Endothelial cell of umbilical vein (primary cell): ENCODE measurements at regions not wholly inside any gene's neighbourhood (a gene's known extent, or its start where the extent isn't known, plus 50 kb on each side); places are given as distances from the start of the nearest gene placed in this dataset.
"Not testable (repeated sequence)": the region's sequence is repeated elsewhere in the genome, so short reads cannot be mapped to it uniquely, and the experiment has no call there.

Source experiments
- CTCF ChIP-seq, 2 donors: IDR thresholded peaks; 1 replicate in 1 of 2; 2 replicates in 1 of 2; pipeline ENCODE4 v1.5.1; 2011; ENCODE audit warnings: low read length in 2 of 2, mild to moderate bottlenecking in 2 of 2, moderate library complexity in 2 of 2, control low read depth in 1 of 2, inconsistent platforms in 1 of 2, low read depth in 1 of 2; ENCODE audit not compliant: insufficient read depth in 1 of 2; ENCODE audit errors: extremely low read depth in 1 of 2
- EZH2 ChIP-seq: IDR thresholded peaks from 2 replicates; pipeline ENCODE4 v1.6.1; 2012; ENCODE audit warnings: borderline replicate concordance, low read depth, mild to moderate bottlenecking, moderate library complexity, low read length, inconsistent platforms; ENCODE audit not compliant: severe bottlenecking
- FOS ChIP-seq: IDR thresholded peaks from 2 replicates; pipeline ENCODE4 v1.6.1; 2011; ENCODE audit warnings: mild to moderate bottlenecking, low read length, moderate library complexity, borderline replicate concordance; ENCODE audit not compliant: insufficient read depth
- JUN ChIP-seq: IDR thresholded peaks from 2 replicates; pipeline ENCODE4 v1.6.1; 2011; ENCODE audit warnings: borderline replicate concordance, low read depth; ENCODE audit not compliant: insufficient read length, insufficient read depth
- MAX ChIP-seq: IDR thresholded peaks from 2 replicates; pipeline ENCODE4 v1.6.1; 2011; ENCODE audit not compliant: insufficient read depth, insufficient read length
- MYC ChIP-seq: IDR thresholded peaks from one replicate; pipeline ENCODE4 v1.6.1; 2011; ENCODE audit warnings: mild to moderate bottlenecking, low read depth, low read length
- POLR2A ChIP-seq: IDR thresholded peaks from 2 replicates; pipeline ENCODE4 v1.6.1; 2012; ENCODE audit warnings: low read depth, mild to moderate bottlenecking, control low read depth, low read length
- POLR2AphosphoS5 ChIP-seq: IDR thresholded peaks from 2 replicates; pipeline ENCODE4 v1.6.1; 2012; ENCODE audit warnings: low read depth, mild to moderate bottlenecking, control low read depth, low read length, moderate library complexity; ENCODE audit not compliant: insufficient read depth

DNA sequence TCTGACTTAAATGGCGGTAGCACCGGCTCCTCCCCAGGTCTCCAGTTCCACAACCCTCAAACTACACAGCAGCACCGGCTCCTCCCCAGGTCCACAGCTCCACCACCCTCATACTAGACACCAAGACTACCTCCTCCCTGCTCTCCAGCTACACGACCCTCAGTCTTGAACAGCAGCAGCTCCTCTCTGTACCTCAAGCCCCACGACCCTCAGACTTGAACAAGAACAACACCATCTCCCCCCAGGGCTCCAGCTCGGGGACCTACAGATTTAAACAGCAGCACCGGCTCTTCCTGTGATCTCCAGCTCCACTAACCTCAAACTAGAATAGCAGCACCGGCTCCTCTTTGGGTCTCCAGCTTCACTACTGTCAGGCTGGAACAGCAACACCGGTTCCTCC lies 326.9 kb downstream of the PREX1 start:
- not testable (repeated sequence) for TF ChIP-seq CTCF (IDR thresholded peaks at IDR 0.05; ENCODE audit: extremely low read depth in 1 of 2, insufficient read depth in 1 of 2, low read depth in 1 of 2, low read length in 2 of 2); POLR2A; EZH2; JUN; POLR2AphosphoS5; FOS; MYC; MAX
